Muscle of back (tissue), 3 donors: ENCODE measurements at regions not wholly inside any gene's neighbourhood (a gene's known extent, or its start where the extent isn't known, plus 50 kb on each side); places are given as distances from the start of the nearest gene placed in this dataset.
"Not testable (repeated sequence)": the region's sequence is repeated elsewhere in the genome, so short reads cannot be mapped to it uniquely, and the experiment has no call there.

Experiments used
- DNase-seq, 3 donors: peaks; one replicate each; pipeline versions ENCODE4 v3.0.0 to v3.0.0-alpha.2; 2013

GRCh38 chr7:92973293-92973731, 136.9 kb upstream of the CDK6 start:
- peak in 1 of 3 donors; percentile 39 for DNase-seq

- no peak for DNase-seq
These were observed 136.1 kb upstream of the CDK6 start for GRCh38 chr7:92972441-92972840.

GRCh38 chr7:92969061-92969460, 132.7 kb upstream of the CDK6 start:
- DNase-seq = no peak

GRCh38 chr7:92968502-92968901, 132.1 kb upstream of the CDK6 start:
- no peak for DNase-seq

DNA sequence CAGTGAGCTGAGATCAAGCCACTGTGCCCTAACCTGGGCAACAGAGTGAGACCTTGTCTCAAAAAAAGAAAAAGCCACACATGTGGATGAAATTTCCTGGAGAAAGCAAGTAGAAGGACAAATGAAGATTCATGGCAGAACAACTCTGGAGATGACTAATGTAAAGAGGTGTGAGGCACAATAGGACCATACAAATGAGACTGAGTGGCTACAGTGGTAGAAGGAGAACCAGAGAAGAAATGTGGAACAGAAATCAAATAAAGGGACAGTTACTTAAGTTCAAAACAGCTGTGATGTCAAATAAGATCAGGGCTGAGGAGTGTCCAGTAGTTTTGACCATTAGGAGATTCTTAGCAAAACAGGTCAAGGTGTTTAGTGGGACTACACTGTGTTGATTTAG, 130.9 kb upstream of the CDK6 start:
- no peak for DNase-seq

DNA sequence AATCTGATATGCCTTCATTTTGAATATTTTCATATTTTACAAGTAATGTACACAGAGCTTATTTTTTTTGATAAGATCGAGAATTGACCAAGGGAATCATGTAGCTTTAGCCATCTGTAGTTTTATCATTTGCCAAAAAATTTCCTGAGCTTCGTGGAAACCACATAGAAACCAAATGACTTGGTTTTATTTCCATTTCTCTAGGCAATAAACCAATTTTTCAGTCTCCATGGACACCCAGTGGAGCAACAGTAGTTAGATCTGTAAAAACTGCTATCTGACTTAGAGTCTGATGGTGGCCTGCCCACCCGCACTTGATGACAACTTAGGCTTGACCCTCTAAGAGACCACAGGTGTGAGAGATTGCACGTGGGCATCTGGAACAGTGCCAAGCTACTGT, 127.8 kb upstream of the CDK6 start:
- peak in 2 of 3 donors; percentile 42 to 58 for DNase-seq

DNA sequence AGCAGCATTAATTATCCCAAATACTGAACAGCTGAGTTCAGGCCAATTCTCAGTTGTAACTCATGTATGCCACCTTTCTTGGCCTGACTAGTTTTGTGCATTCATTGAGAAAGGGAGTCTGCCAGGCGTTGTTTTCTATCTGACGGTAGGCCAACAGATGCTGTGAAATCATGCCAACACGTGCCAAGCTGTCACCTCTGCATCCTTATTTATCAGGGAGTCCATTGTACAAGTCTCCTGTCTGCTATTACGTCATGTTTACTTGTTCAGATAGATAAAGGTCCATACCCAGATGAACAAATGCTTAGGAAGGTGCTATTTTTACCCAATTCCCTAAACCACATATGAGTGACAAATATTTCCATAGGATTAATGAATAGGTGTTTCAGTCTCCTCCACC, 127.2 kb upstream of the CDK6 start:
- peak in 1 of 3 donors; percentile 37 for DNase-seq

GRCh38 chr7:92961961-92962360, 125.6 kb upstream of the CDK6 start:
- no peak for DNase-seq

DNA sequence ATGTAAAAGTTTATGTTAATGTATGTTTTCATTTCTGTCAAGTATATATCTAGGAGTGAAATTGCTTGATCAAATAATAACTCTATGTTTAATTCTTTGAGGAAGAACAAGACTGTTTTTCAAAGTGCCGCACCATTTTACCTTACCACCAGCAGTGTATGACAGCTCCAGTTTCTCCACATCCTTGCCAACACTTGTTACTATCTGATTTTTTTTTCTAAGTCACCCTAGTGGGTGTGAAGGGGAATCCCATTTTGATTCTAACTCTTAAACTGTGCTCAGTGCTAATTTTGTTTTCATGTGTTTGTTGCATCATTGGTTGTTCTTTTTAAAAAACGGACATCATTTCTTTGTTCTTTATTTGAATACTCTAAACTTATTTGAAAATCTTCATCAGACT, 120.2 kb upstream of the CDK6 start:
- no peak for DNase-seq

GRCh38 chr7:92955081-92955480, 118.7 kb upstream of the CDK6 start:
- no peak for DNase-seq

- DNase-seq = no peak
These were observed 117.3 kb upstream of the CDK6 start for GRCh38 chr7:92953657-92954056.

DNA sequence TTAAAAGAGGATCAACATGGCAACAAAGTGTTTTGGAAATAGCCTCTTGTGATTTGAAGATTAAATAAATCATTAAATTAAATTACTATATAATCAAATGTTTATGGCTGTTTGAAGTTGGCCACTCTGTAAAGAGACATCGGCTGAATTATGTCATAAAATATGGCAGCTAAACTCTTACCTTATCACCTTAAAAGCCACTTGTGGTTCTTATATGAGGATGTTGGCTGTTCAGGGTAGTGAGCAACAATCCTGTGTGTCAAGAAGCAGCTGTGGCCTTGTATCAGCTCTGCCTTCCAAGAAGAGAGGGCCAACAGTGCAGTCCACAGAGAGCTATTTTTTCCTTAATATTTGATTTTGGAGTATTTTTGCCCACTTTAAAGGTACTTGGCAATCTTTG, 113.4 kb upstream of the CDK6 start:
- DNase-seq = no peak

DNA sequence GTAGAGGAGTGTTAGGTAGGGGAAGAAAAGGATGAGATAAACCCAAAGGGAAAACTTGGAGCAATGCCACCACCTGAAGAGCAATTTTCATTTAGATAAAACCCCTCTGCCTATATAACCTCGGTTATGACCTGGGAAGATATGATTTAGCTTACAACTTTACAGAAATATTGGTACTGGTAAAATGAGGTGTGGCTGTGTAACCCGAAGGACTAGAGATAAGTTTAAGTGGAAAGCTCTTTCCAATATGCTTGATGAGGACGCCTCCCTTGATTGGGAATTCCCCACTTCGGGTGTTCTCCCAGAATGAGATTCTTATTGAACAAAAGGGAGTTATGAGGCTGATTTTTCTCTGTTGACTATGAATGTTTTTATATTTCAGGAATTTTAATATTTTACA, 109.5 kb upstream of the CDK6 start:
- DNase-seq = no peak

DNA sequence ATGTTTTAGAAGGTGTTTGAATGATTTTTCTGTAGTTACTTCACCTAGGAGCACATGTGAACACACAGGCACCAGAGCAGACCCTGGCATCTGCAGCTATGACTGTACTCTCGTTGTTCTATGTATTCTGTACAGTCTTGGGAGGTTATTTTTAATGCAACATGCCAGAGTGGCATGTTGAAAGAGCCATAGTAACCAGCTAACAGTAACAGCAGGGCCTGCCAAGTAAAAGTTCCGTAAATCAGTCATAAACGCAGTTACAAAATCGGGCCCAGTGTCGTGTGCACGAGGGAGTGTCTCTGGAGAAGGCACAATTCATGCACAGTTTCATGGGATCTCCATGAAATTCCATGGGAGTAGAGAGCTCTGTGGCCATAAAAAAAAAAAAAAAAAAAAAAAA, 108.3 kb upstream of the CDK6 start:
- DNase-seq = peak in 2 of 3 donors; percentile 15 to 47

- not testable (repeated sequence) for DNase-seq
These were observed 106.3 kb upstream of the CDK6 start for GRCh38 chr7:92942706-92943105.

DNA sequence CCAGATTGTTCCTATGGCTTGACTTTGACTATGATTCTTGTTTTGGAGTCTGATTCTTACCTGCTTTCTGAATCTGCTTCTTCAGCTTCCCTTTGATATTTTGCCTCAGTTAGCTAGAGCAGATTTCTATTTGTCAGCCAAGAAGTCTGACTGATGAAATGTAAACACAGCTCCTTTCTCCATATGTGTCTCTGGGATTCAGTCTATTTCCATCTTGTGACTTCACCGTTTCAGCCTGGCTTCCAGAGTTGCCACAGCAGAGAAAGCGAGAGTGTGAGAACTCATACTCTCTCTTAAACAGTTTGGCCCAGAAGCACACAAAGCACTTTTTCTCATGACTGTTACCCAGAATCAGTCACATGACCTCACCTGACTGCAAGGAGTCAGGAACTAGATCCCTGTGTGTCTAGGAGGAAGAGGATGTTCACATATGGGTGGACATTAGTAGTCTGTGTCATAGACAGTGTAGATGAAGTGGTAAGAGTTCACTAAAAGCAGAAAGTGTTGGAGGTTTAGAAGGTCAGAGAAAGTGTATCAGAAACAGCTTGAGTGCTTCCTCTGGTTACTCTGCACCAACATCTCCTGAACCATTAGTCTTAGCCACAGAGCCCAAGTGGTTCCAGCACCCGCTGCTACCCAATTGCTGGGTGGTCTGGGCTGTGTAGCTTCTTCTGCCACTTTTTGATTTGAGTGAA, 103.4 kb upstream of the CDK6 start:
- no peak for DNase-seq

DNA sequence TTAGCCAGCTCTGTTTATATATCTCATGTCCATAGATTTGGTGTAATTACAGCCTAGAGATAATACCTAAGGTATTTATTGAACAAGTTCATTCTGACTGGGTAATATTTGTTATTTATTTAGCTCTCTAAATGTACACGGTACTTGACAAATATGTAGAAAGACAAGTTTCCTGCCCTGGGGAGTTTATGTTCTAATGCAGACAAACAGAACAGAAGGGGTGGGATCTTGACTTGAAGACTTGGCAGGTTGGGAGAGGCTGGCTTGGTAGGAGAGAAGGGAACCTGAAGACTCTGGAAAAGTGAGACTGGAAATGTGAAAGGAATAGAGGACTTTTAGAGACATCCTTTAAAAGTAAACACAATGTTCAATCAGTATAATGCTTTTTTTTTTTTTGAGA, 97.7 kb upstream of the CDK6 start:
- no peak for DNase-seq

DNA sequence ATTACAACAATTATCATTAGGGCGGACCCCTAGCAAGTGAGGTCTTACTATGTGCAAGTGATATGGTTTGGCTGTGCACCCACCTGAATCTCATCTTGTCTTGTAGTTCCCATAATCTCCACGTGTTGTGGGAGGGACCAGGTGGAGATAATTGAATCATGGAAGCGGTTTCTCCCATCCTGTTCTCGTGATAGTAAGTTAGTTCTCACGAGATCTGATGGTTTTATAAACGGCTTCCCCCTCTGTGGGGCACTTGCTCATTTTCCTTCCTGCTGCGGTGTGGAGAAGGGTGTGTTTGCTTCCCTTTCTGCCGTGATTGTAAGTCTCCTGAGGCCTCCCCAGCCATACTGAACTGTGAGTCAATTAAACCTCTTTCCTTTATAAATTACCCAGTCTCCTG, 96.1 kb upstream of the CDK6 start:
- no peak for DNase-seq

DNA sequence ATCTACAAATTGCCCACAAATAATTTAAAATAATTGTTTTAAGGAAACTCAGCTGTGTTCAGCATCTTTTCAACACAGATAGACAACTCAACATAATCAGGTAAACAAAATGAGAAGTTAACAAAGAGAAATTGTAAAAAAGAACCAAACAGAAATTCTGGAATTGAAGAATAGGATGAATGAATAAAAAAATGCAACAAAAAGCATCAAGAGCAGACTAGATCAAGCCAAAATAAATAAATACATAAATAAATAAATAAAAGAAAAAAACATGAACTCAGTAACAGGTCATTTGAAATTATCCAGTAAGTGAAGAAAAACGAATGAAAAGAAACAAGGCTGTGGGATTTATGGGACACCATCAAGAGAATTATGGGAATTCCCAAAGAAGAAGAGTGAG, 94.0 kb upstream of the CDK6 start:
- DNase-seq = no peak

DNA sequence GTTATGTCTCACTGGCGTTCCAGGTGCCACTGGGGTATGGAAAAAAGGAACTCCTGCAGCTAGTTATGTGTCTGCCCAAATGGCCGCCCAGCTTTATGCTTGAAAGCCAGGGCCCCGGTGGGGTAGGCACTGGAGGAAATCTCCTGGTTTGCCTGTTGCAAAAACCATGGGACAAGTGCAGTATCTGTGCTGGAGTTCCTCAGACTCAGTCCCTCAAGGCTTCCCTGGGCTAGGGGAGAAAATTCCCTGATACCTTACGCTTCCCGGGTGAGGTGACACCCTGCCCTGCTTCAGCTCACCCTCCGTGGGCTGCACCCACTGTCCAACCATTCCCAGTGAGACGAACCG, 90.3 kb upstream of the CDK6 start:
- no peak for DNase-seq

DNA sequence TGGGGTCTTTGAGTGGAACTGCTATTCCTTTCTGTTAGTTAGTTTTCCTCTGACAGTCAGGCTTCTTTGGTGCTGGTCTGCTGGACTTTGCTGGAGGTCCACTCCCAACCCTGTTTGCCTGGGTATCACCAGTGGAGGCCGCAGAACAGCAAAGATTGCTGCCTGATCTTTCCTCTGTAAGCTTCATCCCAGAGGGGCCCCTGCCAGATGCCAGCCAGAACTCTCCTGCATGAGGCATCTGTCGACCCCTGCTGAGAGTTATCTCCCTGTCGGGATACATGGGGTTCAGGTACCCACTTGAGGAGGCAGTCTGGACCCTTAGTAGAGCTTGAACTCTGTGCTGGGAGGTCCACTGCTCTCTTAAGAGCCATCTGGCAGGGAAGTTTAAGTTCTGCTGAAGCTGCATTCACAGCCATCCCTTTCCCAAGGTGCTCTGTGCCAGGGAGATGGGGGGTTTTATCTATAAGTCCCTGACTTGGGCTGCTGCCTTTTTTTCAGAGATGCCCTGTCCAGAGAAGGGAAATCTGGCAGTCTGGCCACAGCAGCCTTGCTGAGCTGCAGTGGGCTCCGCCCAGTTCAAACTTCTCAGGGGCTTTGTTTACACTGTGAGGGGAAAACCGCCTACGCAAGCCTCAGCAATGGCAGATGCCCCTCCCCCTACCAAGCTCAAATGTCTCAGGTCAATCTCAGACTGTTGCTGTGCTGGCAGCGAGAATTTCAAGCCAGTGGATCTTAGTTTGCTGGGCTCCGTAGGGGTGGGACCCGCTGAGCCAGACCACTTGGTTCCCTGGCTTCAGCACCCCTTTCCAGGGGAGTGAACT, 89.7 kb upstream of the CDK6 start:
- DNase-seq = peak in 1 of 3 donors; percentile 14

DNA sequence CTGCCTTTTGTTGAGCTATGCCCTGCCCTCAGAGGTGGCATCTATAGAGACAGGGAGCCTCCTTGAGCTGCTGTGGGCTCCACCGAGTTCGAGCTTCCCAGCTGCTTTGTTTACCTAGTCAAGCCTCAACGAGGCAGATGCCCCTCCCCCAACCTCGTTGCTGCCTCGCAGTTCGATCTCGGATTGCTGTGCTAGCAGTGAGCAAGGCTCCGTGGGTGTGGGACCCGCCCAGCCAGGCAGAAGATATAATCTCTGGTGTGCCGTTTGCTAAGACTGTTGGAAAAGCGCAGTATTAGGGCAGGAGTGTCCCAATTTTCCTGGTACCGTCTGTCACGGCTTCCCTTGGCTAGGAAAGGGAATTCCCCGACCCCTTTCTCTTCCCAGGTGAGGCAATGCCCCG, 88.4 kb upstream of the CDK6 start:
- DNase-seq = no peak

GRCh38 chr7:92917230-92917629, 80.9 kb upstream of the CDK6 start:
- DNase-seq = no peak
